LNCAP (cell line): ENCODE measurements at regions not wholly inside any gene's neighbourhood (a gene's known extent, or its start where the extent isn't known, plus 50 kb on each side); places are given as distances from the start of the nearest gene placed in this dataset.

Experiments used
- CTCF ChIP-seq: fragments of 450-650 bp; IDR thresholded peaks from 2 replicates; pipeline ENCODE4 v1.5.1; 2017; ENCODE audit warnings: mild to moderate bottlenecking

- no peak for TF ChIP-seq CTCF
These were observed 727.3 kb upstream of the PKDCC start for GRCh38 chr2:41320491-41320890.

GRCh38 chr2:41321351-41321750, 726.5 kb upstream of the PKDCC start:
- no peak for TF ChIP-seq CTCF

- TF ChIP-seq CTCF, result no peak
These were observed 721.0 kb upstream of the PKDCC start for GRCh38 chr2:41326851-41327250.

GRCh38 chr2:41329040-41329439, 718.8 kb upstream of the PKDCC start:
- no peak for TF ChIP-seq CTCF

GRCh38 chr2:41334159-41334558, 713.7 kb upstream of the PKDCC start:
- TF ChIP-seq CTCF, result no peak

GRCh38 chr2:41337956-41338355, 709.9 kb upstream of the PKDCC start:
- TF ChIP-seq CTCF, result no peak

- no peak for TF ChIP-seq CTCF
These were observed 703.3 kb upstream of the PKDCC start for GRCh38 chr2:41344529-41344928.

- no peak for TF ChIP-seq CTCF
These were observed 694.8 kb upstream of the PKDCC start for GRCh38 chr2:41353060-41353459.
